ENCODE measurements at regions not wholly inside any gene's neighbourhood (a gene's known extent, or its start where the extent isn't known, plus 50 kb on each side); places are given as distances from the start of the nearest gene placed in this dataset.
"Not testable (repeated sequence)": the region's sequence is repeated elsewhere in the genome, so short reads cannot be mapped to it uniquely, and the experiment has no call there.

- POLR2A ChIA-PET: interaction anchor here (0.7 to 2.6 kb wide), 3 partner anchors 12 to 107 kb away, joined by 3 to 18 read pairs (median 4); partner anchors contain the start of gene KLF12
- Mint-ChIP-seq H3K9me3 (peaks cover 0 to 24% (median 11%) of the 10 kb centered on the region in 9 donors), H3K4me3 (peak overlapping the region in 1 of 10 donors; percentile 35), H3K36me3 (peaks cover 10 to 12% (median 10%) of the 10 kb centered on the region in 3 donors), H3K27ac (peak overlapping the region in 3 of 10 donors; percentile 94 to 97 (median 96)), H3K4me1 (peaks cover 23 to 50% (median 47%) of the 10 kb centered on the region in 4 donors)
- H3K27me3 Mint-ChIP-seq, DNase-seq, ATAC-seq: not testable (repeated sequence)
These were observed 107.1 kb upstream of the KLF12 start for GRCh38 chr13:74241343-74241742.

GRCh38 chr13:74230984-74231501 is 96.8 kb upstream of the KLF12 start:
- Mint-ChIP-seq H3K36me3 (peaks cover 0 to 4% (median 3%) of the 10 kb centered on the region in 3 donors), H3K4me3 (peak overlapping the region; percentile 69 to 94 (median 88)), H3K4me1 (peaks cover 12 to 38% (median 34%) of the 10 kb centered on the region in 4 donors), H3K9me3 (peaks cover 0 to 11% (median 0%) of the 10 kb centered on the region in 9 donors), H3K27ac (peak overlapping the region; percentile 85 to 98 (median 92)), H3K27me3 (no peaks in the 10 kb centered on the region)
- DNase-seq: peak in 4 of 10 donors; percentile 13 to 72 (median 64)
- ATAC-seq: peak; percentile 79 to 88
- POLR2A ChIA-PET: interaction anchor here (0.6 to 6.4 kb wide), 12 partner anchors 13 to 1085 kb away, joined by 3 to 86 read pairs (median 4); partner anchors contain the start of gene KLF12

GRCh38 chr13:74229242-74229641 is 95.0 kb upstream of the KLF12 start:
- H3K4me3 Mint-ChIP-seq: no peak overlapping the region
- ATAC-seq (no peak), DNase-seq (no peak)
- peaks cover 0 to 11% (median 0%) of the 10 kb centered on the region in 9 donors for H3K9me3 Mint-ChIP-seq
- peak overlapping the region in 3 of 10 donors; percentile 63 to 98 (median 93) for H3K27ac Mint-ChIP-seq
- no peaks in the 10 kb centered on the region for H3K27me3 Mint-ChIP-seq
- H3K4me1 Mint-ChIP-seq: peaks cover 10 to 35% (median 26%) of the 10 kb centered on the region in 4 donors
- peaks cover 0 to 4% (median 3%) of the 10 kb centered on the region in 3 donors for H3K36me3 Mint-ChIP-seq
- POLR2A ChIA-PET: interaction anchor here (0.5 to 6.4 kb wide), 5 partner anchors 13 to 95 kb away, joined by 3 to 86 read pairs (median 4); partner anchors contain the start of gene KLF12

- Mint-ChIP-seq H3K27me3 (no peaks in the 10 kb centered on the region), H3K9me3 (peaks cover 0 to 11% (median 0%) of the 10 kb centered on the region in 9 donors), H3K27ac (no peak overlapping the region), H3K4me3 (no peak overlapping the region), H3K4me1 (peaks cover 10 to 31% (median 23%) of the 10 kb centered on the region in 4 donors), H3K36me3 (peaks cover 0 to 4% (median 0%) of the 10 kb centered on the region in 3 donors)
- no peak for DNase-seq
- POLR2A ChIA-PET: no interaction called here
- ATAC-seq: no peak
These were observed 93.4 kb upstream of the KLF12 start for GRCh38 chr13:74227476-74228158.

GRCh38 chr13:74226791-74227475 is 92.7 kb upstream of the KLF12 start:
- POLR2A ChIA-PET: no interaction called here
- DNase-seq (no peak), ATAC-seq (no peak)
- Mint-ChIP-seq H3K4me1 (peaks cover 11 to 30% (median 21%) of the 10 kb centered on the region in 4 donors), H3K27ac (no peak overlapping the region), H3K36me3 (peaks cover 0 to 4% (median 0%) of the 10 kb centered on the region in 3 donors), H3K9me3 (peaks cover 0 to 11% (median 0%) of the 10 kb centered on the region in 9 donors), H3K4me3 (no peak overlapping the region), H3K27me3 (no peaks in the 10 kb centered on the region)

GRCh38 chr13:74221752-74222151 is 87.5 kb upstream of the KLF12 start:
- Mint-ChIP-seq H3K4me3 (no peak overlapping the region), H3K36me3 (peaks cover 0 to 3% (median 0%) of the 10 kb centered on the region in 3 donors), H3K27ac (no peak overlapping the region), H3K27me3 (no peaks in the 10 kb centered on the region), H3K9me3 (no peaks in the 10 kb centered on the region), H3K4me1 (peaks cover 0 to 3% (median 0%) of the 10 kb centered on the region in 4 donors)
- no peak for ATAC-seq
- no peak for DNase-seq
- POLR2A ChIA-PET: no interaction called here

- Mint-ChIP-seq H3K9me3 (no peaks in the 10 kb centered on the region), H3K27ac (no peak overlapping the region), H3K4me1 (peaks cover 0 to 5% (median 2%) of the 10 kb centered on the region in 4 donors), H3K4me3 (no peak overlapping the region), H3K36me3 (peaks cover 0 to 3% (median 0%) of the 10 kb centered on the region in 3 donors), H3K27me3 (peaks cover 0 to 2% (median 0%) of the 10 kb centered on the region in 5 donors)
- POLR2A ChIA-PET: no interaction called here
- no peak for DNase-seq
- ATAC-seq: no peak
These were observed 85.4 kb upstream of the KLF12 start for GRCh38 chr13:74219566-74219965.

- peaks cover 0 to 2% (median 0%) of the 10 kb centered on the region in 5 donors for H3K27me3 Mint-ChIP-seq
- H3K4me1 Mint-ChIP-seq: peaks cover 2 to 11% (median 3%) of the 10 kb centered on the region in 4 donors
- DNase-seq: no peak
- H3K9me3 Mint-ChIP-seq: no peaks in the 10 kb centered on the region
- POLR2A ChIA-PET: interaction anchor here (0.7 kb wide), 1 partner anchor 12 kb away, joined by 3 read pairs; no protein-coding TSS in a partner anchor
- no peak for ATAC-seq
- no peak overlapping the region for H3K27ac Mint-ChIP-seq
- H3K4me3 Mint-ChIP-seq: no peak overlapping the region
- peaks cover 0 to 3% (median 0%) of the 10 kb centered on the region in 3 donors for H3K36me3 Mint-ChIP-seq
These were observed 84.1 kb upstream of the KLF12 start for GRCh38 chr13:74218291-74218690.

GRCh38 chr13:74217811-74218210 is 83.6 kb upstream of the KLF12 start:
- Mint-ChIP-seq H3K9me3 (no peaks in the 10 kb centered on the region), H3K4me1 (peaks cover 2 to 11% (median 3%) of the 10 kb centered on the region in 4 donors), H3K27me3 (peaks cover 0 to 2% (median 0%) of the 10 kb centered on the region in 5 donors), H3K4me3 (no peak overlapping the region), H3K36me3 (peaks cover 0 to 3% (median 0%) of the 10 kb centered on the region in 3 donors), H3K27ac (no peak overlapping the region)
- ATAC-seq (no peak), DNase-seq (no peak)
- POLR2A ChIA-PET: interaction anchor here (0.7 kb wide), 1 partner anchor 13 kb away, joined by 3 read pairs; no protein-coding TSS in a partner anchor

GRCh38 chr13:74215420-74215819 is 81.2 kb upstream of the KLF12 start:
- POLR2A ChIA-PET: interaction anchor here (0.6 kb wide), 1 partner anchor 362 kb away, joined by 3 read pairs; no protein-coding TSS in a partner anchor
- H3K9me3 Mint-ChIP-seq: peaks cover 0 to 3% (median 0%) of the 10 kb centered on the region in 9 donors

GRCh38 chr13:74214321-74214720 is 80.1 kb upstream of the KLF12 start:
- Mint-ChIP-seq H3K9me3 (peaks cover 0 to 3% (median 0%) of the 10 kb centered on the region in 9 donors), H3K27ac (no peak overlapping the region), H3K4me1 (peaks cover 2 to 19% (median 4%) of the 10 kb centered on the region in 4 donors), H3K27me3 (peaks cover 0 to 2% (median 0%) of the 10 kb centered on the region in 5 donors), H3K36me3 (no peaks in the 10 kb centered on the region), H3K4me3 (no peak overlapping the region)
- ATAC-seq (no peak), DNase-seq (no peak)
- POLR2A ChIA-PET: interaction anchor here (0.5 to 0.6 kb wide), 2 partner anchors 321 to 571 kb away, joined by 4 to 6 read pairs; no protein-coding TSS in a partner anchor

More at GRCh38 chr13:74215420-74215819, 81.2 kb upstream of the KLF12 start:
- ATAC-seq (no peak), DNase-seq (no peak)
- Mint-ChIP-seq H3K4me1 (peaks cover 2 to 19% (median 5%) of the 10 kb centered on the region in 4 donors), H3K27ac (no peak overlapping the region), H3K4me3 (no peak overlapping the region), H3K27me3 (peaks cover 0 to 2% (median 0%) of the 10 kb centered on the region in 5 donors), H3K36me3 (no peaks in the 10 kb centered on the region)
